K562 (cell line): ENCODE measurements at regions not wholly inside any gene's neighbourhood (a gene's known extent, or its start where the extent isn't known, plus 50 kb on each side); places are given as distances from the start of the nearest gene placed in this dataset.

Source experiments
- CBX3 ChIP-seq, 2 experiments: IDR thresholded peaks; 1 replicate in 1 of 2; 2 replicates in 1 of 2; pipeline ENCODE4 v1.6.1; 2012; ENCODE audit warnings: inconsistent platforms in 2 of 2, low read length in 2 of 2, borderline replicate concordance in 1 of 2, control low read depth in 1 of 2
- ETV5 ChIP-seq: sonication (generic); formaldehyde crosslinking; IDR thresholded peaks from 2 replicates; pipeline ENCODE4 v1.4.0; 2020; ENCODE audit warnings: low read depth, mild to moderate bottlenecking, missing genetic modification reagents
- GTF2B ChIP-seq: IDR thresholded peaks from 2 replicates; pipeline ENCODE4 v1.6.1; 2011; ENCODE audit not compliant: insufficient read length; ENCODE audit errors: extremely low read depth
- MECOM ChIP-seq: fragments of 250-450 bp; sonication (Bioruptor Pico); IDR thresholded peaks from 2 replicates; pipeline ENCODE4 v1.8.0; 2022; ENCODE audit warnings: inconsistent platforms
- RAD21 ChIP-seq, 2 experiments: fragments of 250-450 bp in 1 of 2; fragments of 450-650 bp in 1 of 2; sonication (Bioruptor Pico) in 1 of 2; formaldehyde crosslinking in 1 of 2; IDR thresholded peaks in 1 of 2; conservative IDR thresholded peaks in 1 of 2; 2 replicates each; pipeline versions ENCODE4 v1.4.0 to v1.8.0; 2020 to 2022; ENCODE audit warnings: mild to moderate bottlenecking in 2 of 2, moderate library complexity in 1 of 2
- RNF2 ChIP-seq: sonication (generic); IDR thresholded peaks from 2 replicates; pipeline ENCODE4 v1.6.1; 2016
- SNRNP70 ChIP-seq: fragments of 200-400 bp; formaldehyde crosslinking; optimal IDR thresholded peaks from 2 replicates; pipeline ENCODE3; 2017; ENCODE audit warnings: low read depth, low read length
- ZNF57 ChIP-seq: fragments of 450-650 bp; formaldehyde crosslinking; IDR thresholded peaks from 2 replicates; pipeline ENCODE4 v1.4.0; 2020; ENCODE audit warnings: mild to moderate bottlenecking, moderate library complexity
- ZNF584 ChIP-seq: fragments of 200-800 bp; sonication (Bioruptor generic); IDR thresholded peaks from 2 replicates; pipeline ENCODE4 v1.6.1; 2016; ENCODE audit warnings: low read depth, mild to moderate bottlenecking, missing genetic modification characterization, missing compliant biosample characterization
- ZNF75A ChIP-seq: fragments of 450-650 bp; formaldehyde crosslinking; IDR thresholded peaks from 2 replicates; pipeline ENCODE4 v1.4.0; 2020; ENCODE audit warnings: mild to moderate bottlenecking
- TF ChIP-seq, protein P1 (sequence below): sonication (generic); formaldehyde crosslinking; IDR thresholded peaks from 2 replicates; pipeline ENCODE4 v1.4.0; 2020; ENCODE audit warnings: mild to moderate bottlenecking, missing genetic modification reagents
- TF ChIP-seq, protein P2 (sequence below), 2 experiments: IDR thresholded peaks; 2 replicates each; pipeline ENCODE4 v1.6.1; 2011; ENCODE audit warnings: borderline replicate concordance in 1 of 2, control low read depth in 1 of 2, low read depth in 1 of 2, low read length in 1 of 2, mild to moderate bottlenecking in 1 of 2, mixed read lengths in 1 of 2, moderate library complexity in 1 of 2; ENCODE audit not compliant: insufficient read depth in 1 of 2, insufficient read length in 1 of 2, poor library complexity in 1 of 2, severe bottlenecking in 1 of 2; ENCODE audit errors: extremely low read depth in 1 of 2
- TF ChIP-seq, protein P3 (sequence below), 2 experiments: fragments of 450-650 bp; formaldehyde crosslinking in 1 of 2; IDR thresholded peaks; 2 replicates each; pipeline versions ENCODE4 v1.4.0 to v1.6.1; 2014 to 2020; ENCODE audit warnings: mild to moderate bottlenecking in 2 of 2, borderline replicate concordance in 1 of 2, low read depth in 1 of 2

DNA sequence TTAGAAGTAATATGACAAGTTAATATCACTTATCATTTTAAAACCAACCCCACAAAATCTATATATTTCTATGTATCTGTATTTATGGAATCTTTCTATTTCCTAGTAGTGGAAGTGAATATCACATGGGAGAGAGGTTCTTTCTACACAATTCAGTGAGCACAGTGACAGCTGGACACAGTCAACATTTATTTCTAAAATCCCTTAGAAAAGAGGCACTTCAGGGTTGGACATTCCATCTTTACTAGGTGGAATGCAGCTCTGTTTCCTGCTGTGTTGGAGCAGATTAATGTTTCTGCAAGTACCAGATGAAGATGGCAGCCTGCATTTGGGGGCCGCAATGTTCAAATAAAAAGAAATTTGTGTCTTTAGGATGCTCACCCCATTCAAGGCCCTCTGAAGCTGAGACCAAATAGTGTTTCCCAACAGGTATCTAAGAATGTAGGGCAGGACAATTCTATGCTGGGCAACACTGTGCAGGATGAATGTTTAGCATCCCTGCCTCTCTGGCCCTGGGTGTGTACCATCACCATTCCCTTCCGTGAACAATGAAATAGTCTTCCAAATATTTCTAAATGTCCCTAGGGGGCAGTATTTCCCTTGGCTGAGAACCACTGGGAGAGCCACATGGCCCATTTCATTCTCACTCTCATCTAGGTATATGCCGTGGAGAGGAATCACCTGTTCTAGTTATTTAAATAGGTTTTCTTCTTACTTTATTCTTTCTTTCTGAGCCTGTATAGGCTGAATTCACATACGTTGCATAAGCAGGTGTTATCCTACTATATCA, 394.8 kb downstream of the PRDM2 start (continued):
- no peak for TF ChIP-seq MECOM (CRISPR knock-in tag)
- TF ChIP-seq, protein P1, sequence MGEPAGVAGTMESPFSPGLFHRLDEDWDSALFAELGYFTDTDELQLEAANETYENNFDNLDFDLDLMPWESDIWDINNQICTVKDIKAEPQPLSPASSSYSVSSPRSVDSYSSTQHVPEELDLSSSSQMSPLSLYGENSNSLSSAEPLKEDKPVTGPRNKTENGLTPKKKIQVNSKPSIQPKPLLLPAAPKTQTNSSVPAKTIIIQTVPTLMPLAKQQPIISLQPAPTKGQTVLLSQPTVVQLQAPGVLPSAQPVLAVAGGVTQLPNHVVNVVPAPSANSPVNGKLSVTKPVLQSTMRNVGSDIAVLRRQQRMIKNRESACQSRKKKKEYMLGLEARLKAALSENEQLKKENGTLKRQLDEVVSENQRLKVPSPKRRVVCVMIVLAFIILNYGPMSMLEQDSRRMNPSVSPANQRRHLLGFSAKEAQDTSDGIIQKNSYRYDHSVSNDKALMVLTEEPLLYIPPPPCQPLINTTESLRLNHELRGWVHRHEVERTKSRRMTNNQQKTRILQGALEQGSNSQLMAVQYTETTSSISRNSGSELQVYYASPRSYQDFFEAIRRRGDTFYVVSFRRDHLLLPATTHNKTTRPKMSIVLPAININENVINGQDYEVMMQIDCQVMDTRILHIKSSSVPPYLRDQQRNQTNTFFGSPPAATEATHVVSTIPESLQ = no peak
- TF ChIP-seq RNF2 = no peak
- TF ChIP-seq ZNF57 = no peak
- TF ChIP-seq ZNF584 = no peak
- TF ChIP-seq, protein P2, sequence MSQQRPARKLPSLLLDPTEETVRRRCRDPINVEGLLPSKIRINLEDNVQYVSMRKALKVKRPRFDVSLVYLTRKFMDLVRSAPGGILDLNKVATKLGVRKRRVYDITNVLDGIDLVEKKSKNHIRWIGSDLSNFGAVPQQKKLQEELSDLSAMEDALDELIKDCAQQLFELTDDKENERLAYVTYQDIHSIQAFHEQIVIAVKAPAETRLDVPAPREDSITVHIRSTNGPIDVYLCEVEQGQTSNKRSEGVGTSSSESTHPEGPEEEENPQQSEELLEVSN (IDR thresholded peaks at IDR 0.05; ENCODE audit: borderline replicate concordance in 1 of 2, extremely low read depth in 1 of 2, insufficient read depth in 1 of 2, insufficient read length in 1 of 2, low read depth in 1 of 2, low read length in 1 of 2, poor library complexity in 1 of 2, severe bottlenecking in 1 of 2) = no peak
- no peak for TF ChIP-seq CBX3 (IDR thresholded peaks at IDR 0.05; ENCODE audit: borderline replicate concordance in 1 of 2, low read length in 2 of 2)
- TF ChIP-seq RAD21 (CRISPR knock-in tag; conservative IDR thresholded peaks at IDR 0.05 in 1 of 2, IDR thresholded peaks at IDR 0.05 in 1 of 2) = peak; percentile 58 to 80
- TF ChIP-seq ETV5 (CRISPR knock-in tag) = no peak
- TF ChIP-seq, protein P3, sequence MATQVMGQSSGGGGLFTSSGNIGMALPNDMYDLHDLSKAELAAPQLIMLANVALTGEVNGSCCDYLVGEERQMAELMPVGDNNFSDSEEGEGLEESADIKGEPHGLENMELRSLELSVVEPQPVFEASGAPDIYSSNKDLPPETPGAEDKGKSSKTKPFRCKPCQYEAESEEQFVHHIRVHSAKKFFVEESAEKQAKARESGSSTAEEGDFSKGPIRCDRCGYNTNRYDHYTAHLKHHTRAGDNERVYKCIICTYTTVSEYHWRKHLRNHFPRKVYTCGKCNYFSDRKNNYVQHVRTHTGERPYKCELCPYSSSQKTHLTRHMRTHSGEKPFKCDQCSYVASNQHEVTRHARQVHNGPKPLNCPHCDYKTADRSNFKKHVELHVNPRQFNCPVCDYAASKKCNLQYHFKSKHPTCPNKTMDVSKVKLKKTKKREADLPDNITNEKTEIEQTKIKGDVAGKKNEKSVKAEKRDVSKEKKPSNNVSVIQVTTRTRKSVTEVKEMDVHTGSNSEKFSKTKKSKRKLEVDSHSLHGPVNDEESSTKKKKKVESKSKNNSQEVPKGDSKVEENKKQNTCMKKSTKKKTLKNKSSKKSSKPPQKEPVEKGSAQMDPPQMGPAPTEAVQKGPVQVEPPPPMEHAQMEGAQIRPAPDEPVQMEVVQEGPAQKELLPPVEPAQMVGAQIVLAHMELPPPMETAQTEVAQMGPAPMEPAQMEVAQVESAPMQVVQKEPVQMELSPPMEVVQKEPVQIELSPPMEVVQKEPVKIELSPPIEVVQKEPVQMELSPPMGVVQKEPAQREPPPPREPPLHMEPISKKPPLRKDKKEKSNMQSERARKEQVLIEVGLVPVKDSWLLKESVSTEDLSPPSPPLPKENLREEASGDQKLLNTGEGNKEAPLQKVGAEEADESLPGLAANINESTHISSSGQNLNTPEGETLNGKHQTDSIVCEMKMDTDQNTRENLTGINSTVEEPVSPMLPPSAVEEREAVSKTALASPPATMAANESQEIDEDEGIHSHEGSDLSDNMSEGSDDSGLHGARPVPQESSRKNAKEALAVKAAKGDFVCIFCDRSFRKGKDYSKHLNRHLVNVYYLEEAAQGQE (IDR thresholded peaks at IDR 0.05; ENCODE audit: borderline replicate concordance) = peak; percentile 42; the same call in 1 of the 2 replicates
- TF ChIP-seq, protein P3 (CRISPR knock-in tag; IDR thresholded peaks at IDR 0.05; ENCODE audit: low read depth) = no peak
- no peak for TF ChIP-seq GTF2B
- TF ChIP-seq SNRNP70 = no peak
- no peak for TF ChIP-seq ZNF75A
